IMR-90 (cell line): ENCODE measurements at regions not wholly inside any gene's neighbourhood (a gene's known extent, or its start where the extent isn't known, plus 50 kb on each side); places are given as distances from the start of the nearest gene placed in this dataset.

Experiments used
- ATAC-seq: fragments of 200-7000 bp; cut with Tn5 transposase; 2 replicates; pipeline ENCODE4 v1.9.1; 2020; ENCODE audit warnings: low read depth, mild to moderate bottlenecking, moderate library complexity
- BruUV-seq: library from RNA; stranded (reverse); fragments of 400-500 nt; replicated peaks from 2 replicates; lab custom pipeline; 2021; lab: Mats Ljungman, UMichigan
- CTCF ChIA-PET: fragments of 300-600 bp; formaldehyde crosslinking; extraction: SDS; loops from one replicate; lab custom pipeline; 2021; ENCODE audit warnings: antibody characterized with exemption; lab: Yijun Ruan, JAX
- POLR2A ChIA-PET: fragments of 300-600 bp; sonication (Branson Sonifier 250); formaldehyde crosslinking; loops from one replicate; lab custom pipeline; 2022; ENCODE audit warnings: antibody characterized with exemption; ENCODE audit not compliant: unreplicated experiment; lab: Charles Lee
- DNase-seq: peaks from one replicate; pipeline ENCODE4 v3.0.0; 2013
- H2AFZ ChIP-seq: replicated peaks from 2 replicates; pipeline ENCODE3; 2013; ENCODE audit warnings: low read length, mild to moderate bottlenecking; ENCODE audit not compliant: poor library complexity
- H2AK5ac ChIP-seq: 2 replicates; pipeline ENCODE4 v1.6.1; 2013; ENCODE audit warnings: low read depth, low read length, inconsistent platforms
- H2AK9ac ChIP-seq: replicated peaks from 2 replicates; pipeline ENCODE3; 2013; ENCODE audit warnings: mild to moderate bottlenecking, low read depth, low read length, moderate library complexity; ENCODE audit not compliant: poor library complexity
- H2BK120ac ChIP-seq: 2 replicates; pipeline ENCODE4 v1.6.1; 2013; ENCODE audit warnings: low read depth, low read length, inconsistent platforms
- H2BK15ac ChIP-seq: 3 replicates; pipeline ENCODE4 v1.6.1; 2013; ENCODE audit warnings: low read depth, low read length, inconsistent platforms
- H2BK20ac ChIP-seq: 2 replicates; pipeline ENCODE4 v1.6.1; 2013; ENCODE audit warnings: low read depth, mild to moderate bottlenecking, inconsistent platforms, low read length, moderate library complexity
- H2BK5ac ChIP-seq: 2 replicates; pipeline ENCODE4 v1.6.1; 2013; ENCODE audit warnings: mild to moderate bottlenecking, low read depth, low read length, inconsistent platforms; ENCODE audit not compliant: poor library complexity, severe bottlenecking
- H3K14ac ChIP-seq: replicated peaks from 2 replicates; pipeline ENCODE4 v1.6.1; 2013; ENCODE audit warnings: low read depth, low read length, inconsistent platforms
- H3K18ac ChIP-seq: 2 replicates; pipeline ENCODE4 v1.6.1; 2013; ENCODE audit warnings: low read depth, low read length, control low read depth
- H3K23ac ChIP-seq: 2 replicates; pipeline ENCODE4 v1.6.1; 2013; ENCODE audit warnings: low read depth, low read length, inconsistent platforms
- H3K27ac ChIP-seq: 2 replicates; pipeline ENCODE4 v1.5.1; 2013; ENCODE audit warnings: mild to moderate bottlenecking, control low read depth, low read length; ENCODE audit not compliant: insufficient read depth
- H3K27me3 ChIP-seq: 2 replicates; pipeline ENCODE4 v1.6.1; 2013; ENCODE audit warnings: low read length; ENCODE audit not compliant: control insufficient read depth, insufficient read depth
- H3K36me3 ChIP-seq: 2 replicates; pipeline ENCODE4 v1.6.1; 2013; ENCODE audit warnings: low read length, mixed read lengths; ENCODE audit not compliant: control insufficient read depth, insufficient read depth
- H3K4ac ChIP-seq: 2 replicates; pipeline ENCODE4 v1.6.1; 2013; ENCODE audit warnings: low read depth, low read length, inconsistent platforms
- H3K4me1 ChIP-seq: 2 replicates; pipeline ENCODE4 v1.6.1; 2013; ENCODE audit warnings: low read length, mixed read lengths; ENCODE audit not compliant: control insufficient read depth, insufficient read depth
- H3K4me2 ChIP-seq: 2 replicates; pipeline ENCODE4 v1.6.1; 2013; ENCODE audit warnings: low read depth, mild to moderate bottlenecking, control low read depth, low read length, moderate library complexity
- H3K4me3 ChIP-seq: 2 replicates; pipeline ENCODE4 v1.5.1; 2013; ENCODE audit warnings: low read depth, mild to moderate bottlenecking, control low read depth, low read length, moderate library complexity; ENCODE audit not compliant: insufficient read depth
- H3K56ac ChIP-seq: 2 replicates; pipeline ENCODE4 v1.6.1; 2013; ENCODE audit warnings: low read length, inconsistent platforms; ENCODE audit not compliant: insufficient read depth; ENCODE audit errors: extremely low read depth
- H3K79me1 ChIP-seq, 2 experiments: 2 replicates each; pipeline ENCODE4 v1.6.1; 2013; ENCODE audit warnings: low read length in 2 of 2, inconsistent platforms in 1 of 2, low read depth in 1 of 2
- H3K9ac ChIP-seq: 2 replicates; pipeline ENCODE4 v1.6.1; 2013; ENCODE audit warnings: low read depth, low read length, control low read depth
- H3K9me1 ChIP-seq: 2 replicates; pipeline ENCODE4 v1.6.1; 2013; ENCODE audit warnings: low read length, inconsistent platforms; ENCODE audit not compliant: insufficient read depth
- H3K9me3 ChIP-seq: 2 replicates; pipeline ENCODE4 v1.6.1; 2013; ENCODE audit warnings: low read length; ENCODE audit not compliant: control insufficient read depth, insufficient read depth
- H4K20me1 ChIP-seq: 2 replicates; pipeline ENCODE4 v1.6.1; 2013; ENCODE audit warnings: low read length, inconsistent platforms; ENCODE audit not compliant: insufficient read depth
- H4K5ac ChIP-seq: 2 replicates; pipeline ENCODE4 v1.6.1; 2013; ENCODE audit warnings: mild to moderate bottlenecking, low read depth, low read length, control low read depth
- H4K8ac ChIP-seq, 2 experiments: 2 replicates each; pipeline ENCODE4 v1.6.1; 2013; ENCODE audit warnings: low read depth in 2 of 2, low read length in 2 of 2, control low read depth in 1 of 2, inconsistent platforms in 1 of 2
- H4K91ac ChIP-seq: 2 replicates; pipeline ENCODE4 v1.6.1; 2013; ENCODE audit warnings: low read depth, low read length, inconsistent platforms; ENCODE audit not compliant: insufficient read depth
- BHLHE40 ChIP-seq: fragments of 150-350 bp; IDR thresholded peaks from 2 replicates; pipeline ENCODE4 v1.6.1; 2016; ENCODE audit warnings: mild to moderate bottlenecking, low read depth, low read length
- CEBPB ChIP-seq: IDR thresholded peaks from 2 replicates; pipeline ENCODE4 v1.6.1; 2012; ENCODE audit warnings: low read depth, low read length, improper control_type of control experiment
- ELK1 ChIP-seq: fragments of 150-350 bp; IDR thresholded peaks from 2 replicates; pipeline ENCODE4 v1.6.1; 2016; ENCODE audit warnings: low read depth, mild to moderate bottlenecking, low read length, moderate library complexity, borderline replicate concordance
- FOS ChIP-seq: fragments of 150-350 bp; IDR thresholded peaks from 2 replicates; pipeline ENCODE4 v1.6.1; 2016; ENCODE audit warnings: low read depth, low read length
- MAZ ChIP-seq: IDR thresholded peaks from 2 replicates; pipeline ENCODE4 v1.6.1; 2012; ENCODE audit warnings: low read depth, mild to moderate bottlenecking, low read length, improper control_type of control experiment, moderate library complexity, borderline replicate concordance
- MXI1 ChIP-seq: IDR thresholded peaks from 2 replicates; pipeline ENCODE4 v1.6.1; 2012; ENCODE audit warnings: low read depth, mild to moderate bottlenecking, low read length, moderate library complexity, borderline replicate concordance
- RAD21 ChIP-seq: IDR thresholded peaks from 2 replicates; pipeline ENCODE4 v1.6.1; 2012; ENCODE audit warnings: low read length, improper control_type of control experiment
- RCOR1 ChIP-seq: IDR thresholded peaks from 2 replicates; pipeline ENCODE4 v1.6.1; 2012; ENCODE audit warnings: mild to moderate bottlenecking, low read length, improper control_type of control experiment; ENCODE audit not compliant: insufficient replicate concordance
- RFX5 ChIP-seq: IDR thresholded peaks from 2 replicates; pipeline ENCODE4 v1.8.0; 2012; ENCODE audit warnings: low read depth, mild to moderate bottlenecking, low read length, moderate library complexity
- SMC3 ChIP-seq: fragments of 150-350 bp; IDR thresholded peaks from 2 replicates; pipeline ENCODE4 v1.6.1; 2016; ENCODE audit warnings: low read depth, mild to moderate bottlenecking, antibody characterized with exemption, low read length, moderate library complexity
- WGBS, 2 experiments: methylation state at CpG; one replicate each; pipeline versions ENCODE4 v1.1.5 to v1.1.7; 2013; ENCODE audit warnings: missing lambda C conversion rate in 2 of 2; ENCODE audit not compliant: insufficient read length in 1 of 2; ENCODE audit errors: extremely low coverage in 2 of 2; 5-methylcytosine and 5-hydroxymethylcytosine counted together
- dilution Hi-C: fragments of 300-500 bp; cut with HindIII; formaldehyde crosslinking; loops from one replicate; pipeline ENCODE4 v1.14.3; 2018; ENCODE audit warnings: low sequenced_read_pairs; ENCODE audit not compliant: unreplicated experiment
- in situ Hi-C: fragments of 300-500 bp; cut with MboI; formaldehyde crosslinking; loops from 3 replicates; pipeline ENCODE4 v1.14.3; 2019; ENCODE audit warnings: low sequenced_read_pairs, inconsistent platforms, mixed read lengths
- intact Hi-C: fragments of 100-400 bp; cut with micrococcal nuclease; formaldehyde crosslinking; loops from 2 replicates; pipeline ENCODE4 v1.10.0; 2022
- TF ChIP-seq, protein P1 (sequence below): fragments of 150-350 bp; IDR thresholded peaks from 2 replicates; pipeline ENCODE4 v1.6.1; 2017; ENCODE audit warnings: mild to moderate bottlenecking, antibody characterized with exemption, low read length, low read depth
- TF ChIP-seq, protein P2 (sequence below): conservative IDR thresholded peaks from 2 replicates; pipeline ENCODE4 v1.5.1; 2012; ENCODE audit warnings: mild to moderate bottlenecking, low read depth, low read length, improper control_type of control experiment

DNA sequence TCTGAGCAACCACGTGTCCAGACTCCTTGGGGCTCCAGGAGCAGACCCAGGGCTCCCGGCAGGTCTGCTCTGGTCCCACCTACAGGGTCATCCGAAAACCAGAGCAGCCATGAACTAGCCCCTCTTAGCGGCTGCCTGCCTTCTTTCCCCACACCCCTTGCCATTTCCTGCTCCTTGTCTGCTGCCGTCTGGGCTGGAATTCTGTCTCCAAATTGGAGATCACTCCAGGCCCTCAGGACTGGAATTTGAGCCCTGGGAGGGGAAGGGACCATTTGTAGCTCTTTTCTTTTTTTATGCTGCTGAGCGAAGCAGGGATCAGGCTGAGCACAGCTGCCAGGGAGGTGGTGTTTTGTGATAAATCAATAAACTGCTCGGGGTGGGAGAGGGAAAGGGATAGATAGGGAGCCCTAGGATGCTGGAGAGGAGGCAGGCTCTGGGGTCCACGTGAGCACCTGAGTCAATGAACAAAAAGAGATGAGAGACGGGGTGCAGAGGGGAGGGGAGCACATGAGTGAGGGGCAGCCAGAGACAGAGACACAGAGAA lies 257.5 kb downstream of the ENGASE start:
- ATAC-seq: no peak
- Histone ChIP-seq H4K91ac (no peak overlapping the region), H3K4me3 (no peak overlapping the region), H3K9ac (no peak overlapping the region), H2BK5ac (no peak overlapping the region), H4K8ac (no peak overlapping the region), H2AK9ac (no peak overlapping the region), H2BK15ac (no peak overlapping the region), H3K9me1 (no peaks in the 10 kb centered on the region), H3K4me1 (no peaks in the 10 kb centered on the region), H2AK5ac (no peak overlapping the region), H3K18ac (no peak overlapping the region), H3K14ac (no peak overlapping the region), H3K79me1 (no peaks in the 10 kb centered on the region), H2AFZ (no peak overlapping the region), H3K56ac (no peak overlapping the region), H3K27ac (no peak overlapping the region), H3K27me3 (peaks cover 3% of the 10 kb centered on the region; the same call in 1 of the 2 replicates), H3K23ac (no peak overlapping the region), H3K36me3 (no peaks in the 10 kb centered on the region), H3K4ac (no peak overlapping the region), H2BK20ac (no peak overlapping the region), H3K9me3 (no peaks in the 10 kb centered on the region), H2BK120ac (no peak overlapping the region), H4K20me1 (no peaks in the 10 kb centered on the region), H4K5ac (no peak overlapping the region), H3K4me2 (no peak overlapping the region)
- in situ Hi-C loops: no loop called here
- no peak for DNase-seq
- dilution Hi-C loops: no loop called here
- no peak for TF ChIP-seq RFX5
- no peak for TF ChIP-seq BHLHE40
- no peak for TF ChIP-seq FOS
- TF ChIP-seq RCOR1: no peak
- no peak for TF ChIP-seq CEBPB
- TF ChIP-seq, protein P1, sequence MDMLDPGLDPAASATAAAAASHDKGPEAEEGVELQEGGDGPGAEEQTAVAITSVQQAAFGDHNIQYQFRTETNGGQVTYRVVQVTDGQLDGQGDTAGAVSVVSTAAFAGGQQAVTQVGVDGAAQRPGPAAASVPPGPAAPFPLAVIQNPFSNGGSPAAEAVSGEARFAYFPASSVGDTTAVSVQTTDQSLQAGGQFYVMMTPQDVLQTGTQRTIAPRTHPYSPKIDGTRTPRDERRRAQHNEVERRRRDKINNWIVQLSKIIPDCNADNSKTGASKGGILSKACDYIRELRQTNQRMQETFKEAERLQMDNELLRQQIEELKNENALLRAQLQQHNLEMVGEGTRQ: no peak
- TF ChIP-seq MXI1: no peak
- no peak for TF ChIP-seq RAD21
- TF ChIP-seq, protein P2, sequence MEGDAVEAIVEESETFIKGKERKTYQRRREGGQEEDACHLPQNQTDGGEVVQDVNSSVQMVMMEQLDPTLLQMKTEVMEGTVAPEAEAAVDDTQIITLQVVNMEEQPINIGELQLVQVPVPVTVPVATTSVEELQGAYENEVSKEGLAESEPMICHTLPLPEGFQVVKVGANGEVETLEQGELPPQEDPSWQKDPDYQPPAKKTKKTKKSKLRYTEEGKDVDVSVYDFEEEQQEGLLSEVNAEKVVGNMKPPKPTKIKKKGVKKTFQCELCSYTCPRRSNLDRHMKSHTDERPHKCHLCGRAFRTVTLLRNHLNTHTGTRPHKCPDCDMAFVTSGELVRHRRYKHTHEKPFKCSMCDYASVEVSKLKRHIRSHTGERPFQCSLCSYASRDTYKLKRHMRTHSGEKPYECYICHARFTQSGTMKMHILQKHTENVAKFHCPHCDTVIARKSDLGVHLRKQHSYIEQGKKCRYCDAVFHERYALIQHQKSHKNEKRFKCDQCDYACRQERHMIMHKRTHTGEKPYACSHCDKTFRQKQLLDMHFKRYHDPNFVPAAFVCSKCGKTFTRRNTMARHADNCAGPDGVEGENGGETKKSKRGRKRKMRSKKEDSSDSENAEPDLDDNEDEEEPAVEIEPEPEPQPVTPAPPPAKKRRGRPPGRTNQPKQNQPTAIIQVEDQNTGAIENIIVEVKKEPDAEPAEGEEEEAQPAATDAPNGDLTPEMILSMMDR: no peak
- no peak for TF ChIP-seq SMC3
- TF ChIP-seq ELK1: no peak
- no peak for TF ChIP-seq MAZ
- WGBS, 2 experiments: 40% methylated on average over 2 of the region's 9 CpGs; no CpG with 5 or more reads in 1 of the 2 experiments
- POLR2A ChIA-PET: no interaction called here
- no TSS peak for BruUV-seq
- CTCF ChIA-PET: no interaction called here
- intact Hi-C loops: no loop called here
